ENCODE measurements at regions not wholly inside any gene's neighbourhood (a gene's known extent, or its start where the extent isn't known, plus 50 kb on each side); places are given as distances from the start of the nearest gene placed in this dataset.

GRCh38 chrX:20507901-20508620 is 241.4 kb upstream of the RPS6KA3 start:
- no peak for TF ChIP-seq POLR2A (IDR thresholded peaks at IDR 0.05; ENCODE audit: low read length)
- TF ChIP-seq GATA1 (IDR thresholded peaks at IDR 0.05; ENCODE audit: low read depth, low read length), result no peak
